ENCODE measurements at regions not wholly inside any gene's neighbourhood (a gene's known extent, or its start where the extent isn't known, plus 50 kb on each side); places are given as distances from the start of the nearest gene placed in this dataset.

DNA sequence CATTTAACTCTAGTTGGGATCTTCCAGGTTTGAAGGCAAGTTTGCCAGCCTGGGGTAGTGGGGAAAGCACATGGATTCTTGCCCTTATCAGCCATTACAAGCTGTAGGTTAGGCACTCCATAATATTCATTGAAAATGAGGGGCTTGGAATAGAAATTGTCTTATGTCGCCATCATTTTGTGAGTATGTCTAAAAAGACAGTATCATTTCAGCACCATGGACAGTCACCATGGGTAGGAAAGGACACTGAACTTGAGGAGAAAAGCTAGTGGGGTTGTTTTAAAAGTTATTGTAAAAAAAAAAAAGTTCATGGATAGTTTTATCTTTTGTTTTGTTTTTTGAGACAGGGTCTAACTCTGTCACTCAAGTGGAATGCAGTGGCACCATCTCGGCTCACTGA, 356.1 kb downstream of the HNRNPD start:
- TF ChIP-seq, protein P1, sequence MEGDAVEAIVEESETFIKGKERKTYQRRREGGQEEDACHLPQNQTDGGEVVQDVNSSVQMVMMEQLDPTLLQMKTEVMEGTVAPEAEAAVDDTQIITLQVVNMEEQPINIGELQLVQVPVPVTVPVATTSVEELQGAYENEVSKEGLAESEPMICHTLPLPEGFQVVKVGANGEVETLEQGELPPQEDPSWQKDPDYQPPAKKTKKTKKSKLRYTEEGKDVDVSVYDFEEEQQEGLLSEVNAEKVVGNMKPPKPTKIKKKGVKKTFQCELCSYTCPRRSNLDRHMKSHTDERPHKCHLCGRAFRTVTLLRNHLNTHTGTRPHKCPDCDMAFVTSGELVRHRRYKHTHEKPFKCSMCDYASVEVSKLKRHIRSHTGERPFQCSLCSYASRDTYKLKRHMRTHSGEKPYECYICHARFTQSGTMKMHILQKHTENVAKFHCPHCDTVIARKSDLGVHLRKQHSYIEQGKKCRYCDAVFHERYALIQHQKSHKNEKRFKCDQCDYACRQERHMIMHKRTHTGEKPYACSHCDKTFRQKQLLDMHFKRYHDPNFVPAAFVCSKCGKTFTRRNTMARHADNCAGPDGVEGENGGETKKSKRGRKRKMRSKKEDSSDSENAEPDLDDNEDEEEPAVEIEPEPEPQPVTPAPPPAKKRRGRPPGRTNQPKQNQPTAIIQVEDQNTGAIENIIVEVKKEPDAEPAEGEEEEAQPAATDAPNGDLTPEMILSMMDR (IDR thresholded peaks at IDR 0.05) = no peak
- no peak for TF ChIP-seq POLR2A (IDR thresholded peaks at IDR 0.05)
